Ovary (tissue), 3 donors: ENCODE measurements at regions not wholly inside any gene's neighbourhood (a gene's known extent, or its start where the extent isn't known, plus 50 kb on each side); places are given as distances from the start of the nearest gene placed in this dataset.

Source experiments
- CTCF ChIP-seq, 3 donors: fragments of 450-650 bp in 2 of 3; fragments of 200-600 bp in 1 of 3; IDR thresholded peaks; one replicate each; pipeline versions ENCODE4 v1.5.1 to v1.8.0; 2016 to 2022; ENCODE audit warnings: antibody characterized with exemption in 3 of 3, mild to moderate bottlenecking in 1 of 3
- POLR2A ChIP-seq: fragments of 450-650 bp; IDR thresholded peaks from one replicate; pipeline ENCODE4 v1.6.1; 2017; ENCODE audit warnings: antibody characterized with exemption, mild to moderate bottlenecking, moderate library complexity
- donor health status: DM: no; HTN: no; CAD: no.

- no peak for TF ChIP-seq CTCF (IDR thresholded peaks at IDR 0.05)
- no peak for TF ChIP-seq POLR2A
These were observed 138.7 kb upstream of the IRF2BP2 start for GRCh38 chr1:234748713-234749112.
